Activated CD8-positive, alpha-beta memory T cell treated with anti-CD3 and anti-CD28 coated beads for 1 hour (primary cell): ENCODE measurements at regions not wholly inside any gene's neighbourhood (a gene's known extent, or its start where the extent isn't known, plus 50 kb on each side); places are given as distances from the start of the nearest gene placed in this dataset.
A peak's percentile ranks its signal among the peaks of the same experiment; 100 is the strongest.

Source experiments
- DNase-seq, 2 donors: peaks; one replicate each; pipeline ENCODE4 v3.0.0-alpha.2; 2020; ENCODE audit warnings: low read depth in 1 of 2; ENCODE audit errors: extremely low read depth in 1 of 2

- peak; percentile 46 to 55 for DNase-seq
Measured at GRCh38 chr7:131235489-131236317, 92.0 kb upstream of the MKLN1 start.

- DNase-seq: no peak
Measured at GRCh38 chr7:131236318-131236672, 91.4 kb upstream of the MKLN1 start.

- DNase-seq: no peak
Measured at GRCh38 chr7:131238347-131238931, 89.2 kb upstream of the MKLN1 start.

GRCh38 chr7:131241386-131241785 is 86.3 kb upstream of the MKLN1 start:
- no peak for DNase-seq

GRCh38 chr7:131242123-131242650 is 85.5 kb upstream of the MKLN1 start:
- no peak for DNase-seq

GRCh38 chr7:131244259-131244852 is 83.3 kb upstream of the MKLN1 start:
- DNase-seq: no peak

- no peak for DNase-seq
Measured at GRCh38 chr7:131249003-131249402, 78.7 kb upstream of the MKLN1 start.

GRCh38 chr7:131249483-131249882 is 78.2 kb upstream of the MKLN1 start:
- DNase-seq: no peak

- DNase-seq: no peak
Measured at GRCh38 chr7:131250331-131250730, 77.3 kb upstream of the MKLN1 start.

GRCh38 chr7:131251371-131251770 is 76.3 kb upstream of the MKLN1 start:
- DNase-seq: no peak

- no peak for DNase-seq
Measured at GRCh38 chr7:131252976-131253375, 74.7 kb upstream of the MKLN1 start.

GRCh38 chr7:131254211-131254610 is 73.5 kb upstream of the MKLN1 start:
- no peak for DNase-seq

GRCh38 chr7:131255242-131255641 is 72.4 kb upstream of the MKLN1 start:
- no peak for DNase-seq

- DNase-seq: no peak
Measured at GRCh38 chr7:131261476-131261994, 66.1 kb upstream of the MKLN1 start.

GRCh38 chr7:131265227-131265626 is 62.4 kb upstream of the MKLN1 start:
- no peak for DNase-seq

GRCh38 chr7:131267631-131268030 is 60.0 kb upstream of the MKLN1 start:
- no peak for DNase-seq

- no peak for DNase-seq
Measured at GRCh38 chr7:131268906-131269305, 58.8 kb upstream of the MKLN1 start.

- no peak for DNase-seq
Measured at GRCh38 chr7:131272086-131272485, 55.6 kb upstream of the MKLN1 start.

- no peak for DNase-seq
Measured at GRCh38 chr7:131274986-131275385, 52.7 kb upstream of the MKLN1 start.

GRCh38 chr7:131276190-131276589 is 51.5 kb upstream of the MKLN1 start:
- DNase-seq: no peak

GRCh38 chr7:131276748-131277147 is 50.9 kb upstream of the MKLN1 start:
- DNase-seq: no peak
